IMR-90 (cell line): ENCODE measurements at regions not wholly inside any gene's neighbourhood (a gene's known extent, or its start where the extent isn't known, plus 50 kb on each side); places are given as distances from the start of the nearest gene placed in this dataset.

Experiments used
- ATAC-seq: fragments of 200-7000 bp; cut with Tn5 transposase; 2 replicates; pipeline ENCODE4 v1.9.1; 2020; ENCODE audit warnings: low read depth, mild to moderate bottlenecking, moderate library complexity
- BruUV-seq: library from RNA; stranded (reverse); fragments of 400-500 nt; replicated peaks from 2 replicates; lab custom pipeline; 2021; lab: Mats Ljungman, UMichigan
- CTCF ChIA-PET: fragments of 300-600 bp; formaldehyde crosslinking; extraction: SDS; loops from one replicate; lab custom pipeline; 2021; ENCODE audit warnings: antibody characterized with exemption; lab: Yijun Ruan, JAX
- POLR2A ChIA-PET: fragments of 300-600 bp; sonication (Branson Sonifier 250); formaldehyde crosslinking; loops from one replicate; lab custom pipeline; 2022; ENCODE audit warnings: antibody characterized with exemption; ENCODE audit not compliant: unreplicated experiment; lab: Charles Lee
- DNase-seq: peaks from one replicate; pipeline ENCODE4 v3.0.0; 2013
- H2AFZ ChIP-seq: replicated peaks from 2 replicates; pipeline ENCODE3; 2013; ENCODE audit warnings: low read length, mild to moderate bottlenecking; ENCODE audit not compliant: poor library complexity
- H2AK5ac ChIP-seq: 2 replicates; pipeline ENCODE4 v1.6.1; 2013; ENCODE audit warnings: low read depth, low read length, inconsistent platforms
- H2AK9ac ChIP-seq: replicated peaks from 2 replicates; pipeline ENCODE3; 2013; ENCODE audit warnings: mild to moderate bottlenecking, low read depth, low read length, moderate library complexity; ENCODE audit not compliant: poor library complexity
- H2BK120ac ChIP-seq: 2 replicates; pipeline ENCODE4 v1.6.1; 2013; ENCODE audit warnings: low read depth, low read length, inconsistent platforms
- H2BK15ac ChIP-seq: 3 replicates; pipeline ENCODE4 v1.6.1; 2013; ENCODE audit warnings: low read depth, low read length, inconsistent platforms
- H2BK20ac ChIP-seq: 2 replicates; pipeline ENCODE4 v1.6.1; 2013; ENCODE audit warnings: low read depth, mild to moderate bottlenecking, inconsistent platforms, low read length, moderate library complexity
- H2BK5ac ChIP-seq: 2 replicates; pipeline ENCODE4 v1.6.1; 2013; ENCODE audit warnings: mild to moderate bottlenecking, low read depth, low read length, inconsistent platforms; ENCODE audit not compliant: poor library complexity, severe bottlenecking
- H3K14ac ChIP-seq: replicated peaks from 2 replicates; pipeline ENCODE4 v1.6.1; 2013; ENCODE audit warnings: low read depth, low read length, inconsistent platforms
- H3K18ac ChIP-seq: 2 replicates; pipeline ENCODE4 v1.6.1; 2013; ENCODE audit warnings: low read depth, low read length, control low read depth
- H3K23ac ChIP-seq: 2 replicates; pipeline ENCODE4 v1.6.1; 2013; ENCODE audit warnings: low read depth, low read length, inconsistent platforms
- H3K27ac ChIP-seq: 2 replicates; pipeline ENCODE4 v1.5.1; 2013; ENCODE audit warnings: mild to moderate bottlenecking, control low read depth, low read length; ENCODE audit not compliant: insufficient read depth
- H3K27me3 ChIP-seq: 2 replicates; pipeline ENCODE4 v1.6.1; 2013; ENCODE audit warnings: low read length; ENCODE audit not compliant: control insufficient read depth, insufficient read depth
- H3K36me3 ChIP-seq: 2 replicates; pipeline ENCODE4 v1.6.1; 2013; ENCODE audit warnings: low read length, mixed read lengths; ENCODE audit not compliant: control insufficient read depth, insufficient read depth
- H3K4ac ChIP-seq: 2 replicates; pipeline ENCODE4 v1.6.1; 2013; ENCODE audit warnings: low read depth, low read length, inconsistent platforms
- H3K4me1 ChIP-seq: 2 replicates; pipeline ENCODE4 v1.6.1; 2013; ENCODE audit warnings: low read length, mixed read lengths; ENCODE audit not compliant: control insufficient read depth, insufficient read depth
- H3K4me2 ChIP-seq: 2 replicates; pipeline ENCODE4 v1.6.1; 2013; ENCODE audit warnings: low read depth, mild to moderate bottlenecking, control low read depth, low read length, moderate library complexity
- H3K4me3 ChIP-seq: 2 replicates; pipeline ENCODE4 v1.5.1; 2013; ENCODE audit warnings: low read depth, mild to moderate bottlenecking, control low read depth, low read length, moderate library complexity; ENCODE audit not compliant: insufficient read depth
- H3K56ac ChIP-seq: 2 replicates; pipeline ENCODE4 v1.6.1; 2013; ENCODE audit warnings: low read length, inconsistent platforms; ENCODE audit not compliant: insufficient read depth; ENCODE audit errors: extremely low read depth
- H3K79me1 ChIP-seq, 2 experiments: 2 replicates each; pipeline ENCODE4 v1.6.1; 2013; ENCODE audit warnings: low read length in 2 of 2, inconsistent platforms in 1 of 2, low read depth in 1 of 2
- H3K9ac ChIP-seq: 2 replicates; pipeline ENCODE4 v1.6.1; 2013; ENCODE audit warnings: low read depth, low read length, control low read depth
- H3K9me1 ChIP-seq: 2 replicates; pipeline ENCODE4 v1.6.1; 2013; ENCODE audit warnings: low read length, inconsistent platforms; ENCODE audit not compliant: insufficient read depth
- H3K9me3 ChIP-seq: 2 replicates; pipeline ENCODE4 v1.6.1; 2013; ENCODE audit warnings: low read length; ENCODE audit not compliant: control insufficient read depth, insufficient read depth
- H4K20me1 ChIP-seq: 2 replicates; pipeline ENCODE4 v1.6.1; 2013; ENCODE audit warnings: low read length, inconsistent platforms; ENCODE audit not compliant: insufficient read depth
- H4K5ac ChIP-seq: 2 replicates; pipeline ENCODE4 v1.6.1; 2013; ENCODE audit warnings: mild to moderate bottlenecking, low read depth, low read length, control low read depth
- H4K8ac ChIP-seq, 2 experiments: 2 replicates each; pipeline ENCODE4 v1.6.1; 2013; ENCODE audit warnings: low read depth in 2 of 2, low read length in 2 of 2, control low read depth in 1 of 2, inconsistent platforms in 1 of 2
- H4K91ac ChIP-seq: 2 replicates; pipeline ENCODE4 v1.6.1; 2013; ENCODE audit warnings: low read depth, low read length, inconsistent platforms; ENCODE audit not compliant: insufficient read depth
- BHLHE40 ChIP-seq: fragments of 150-350 bp; IDR thresholded peaks from 2 replicates; pipeline ENCODE4 v1.6.1; 2016; ENCODE audit warnings: mild to moderate bottlenecking, low read depth, low read length
- CEBPB ChIP-seq: IDR thresholded peaks from 2 replicates; pipeline ENCODE4 v1.6.1; 2012; ENCODE audit warnings: low read depth, low read length, improper control_type of control experiment
- CTCF ChIP-seq: conservative IDR thresholded peaks from 2 replicates; pipeline ENCODE4 v1.5.1; 2012; ENCODE audit warnings: mild to moderate bottlenecking, low read depth, low read length, improper control_type of control experiment
- ELK1 ChIP-seq: fragments of 150-350 bp; IDR thresholded peaks from 2 replicates; pipeline ENCODE4 v1.6.1; 2016; ENCODE audit warnings: low read depth, mild to moderate bottlenecking, low read length, moderate library complexity, borderline replicate concordance
- FOS ChIP-seq: fragments of 150-350 bp; IDR thresholded peaks from 2 replicates; pipeline ENCODE4 v1.6.1; 2016; ENCODE audit warnings: low read depth, low read length
- MXI1 ChIP-seq: IDR thresholded peaks from 2 replicates; pipeline ENCODE4 v1.6.1; 2012; ENCODE audit warnings: low read depth, mild to moderate bottlenecking, low read length, moderate library complexity, borderline replicate concordance
- NFE2L2 ChIP-seq: fragments of 150-350 bp; IDR thresholded peaks from 2 replicates; pipeline ENCODE4 v1.6.1; 2016; ENCODE audit warnings: low read depth, mild to moderate bottlenecking, low read length
- POLR2A ChIP-seq: IDR thresholded peaks from 2 replicates; pipeline ENCODE4 v1.6.1; 2012; ENCODE audit warnings: mild to moderate bottlenecking, low read depth, low read length
- RFX5 ChIP-seq: IDR thresholded peaks from 2 replicates; pipeline ENCODE4 v1.8.0; 2012; ENCODE audit warnings: low read depth, mild to moderate bottlenecking, low read length, moderate library complexity
- SMC3 ChIP-seq: fragments of 150-350 bp; IDR thresholded peaks from 2 replicates; pipeline ENCODE4 v1.6.1; 2016; ENCODE audit warnings: low read depth, mild to moderate bottlenecking, antibody characterized with exemption, low read length, moderate library complexity
- USF2 ChIP-seq: fragments of 150-350 bp; IDR thresholded peaks from 2 replicates; pipeline ENCODE4 v1.6.1; 2017; ENCODE audit warnings: mild to moderate bottlenecking, antibody characterized with exemption, low read length, low read depth
- WGBS, 2 experiments: methylation state at CpG; one replicate each; pipeline versions ENCODE4 v1.1.5 to v1.1.7; 2013; ENCODE audit warnings: missing lambda C conversion rate in 2 of 2; ENCODE audit not compliant: insufficient read length in 1 of 2; ENCODE audit errors: extremely low coverage in 2 of 2; 5-methylcytosine and 5-hydroxymethylcytosine counted together
- dilution Hi-C: fragments of 300-500 bp; cut with HindIII; formaldehyde crosslinking; loops from one replicate; pipeline ENCODE4 v1.14.3; 2018; ENCODE audit warnings: low sequenced_read_pairs; ENCODE audit not compliant: unreplicated experiment
- in situ Hi-C: fragments of 300-500 bp; cut with MboI; formaldehyde crosslinking; loops from 3 replicates; pipeline ENCODE4 v1.14.3; 2019; ENCODE audit warnings: low sequenced_read_pairs, inconsistent platforms, mixed read lengths
- intact Hi-C: fragments of 100-400 bp; cut with micrococcal nuclease; formaldehyde crosslinking; loops from 2 replicates; pipeline ENCODE4 v1.10.0; 2022

- no peak overlapping the region for H4K91ac ChIP-seq
- no peak overlapping the region for H2BK20ac ChIP-seq
- TF ChIP-seq MXI1 (no peak), ELK1 (no peak), NFE2L2 (no peak), CTCF (no peak), POLR2A (no peak), SMC3 (no peak), CEBPB (no peak), BHLHE40 (no peak), USF2 (no peak), RFX5 (no peak), FOS (no peak)
- H2BK120ac ChIP-seq, result no peak overlapping the region
- no peak overlapping the region for H2AFZ ChIP-seq
- H3K23ac ChIP-seq, result no peak overlapping the region
- H3K27ac ChIP-seq, result no peak overlapping the region
- no peak for DNase-seq
- H3K27me3 ChIP-seq, result no peaks in the 10 kb centered on the region
- no peak overlapping the region for H4K8ac ChIP-seq
- H3K36me3 ChIP-seq, result no peaks in the 10 kb centered on the region
- no peaks in the 10 kb centered on the region for H3K9me3 ChIP-seq
- no peak overlapping the region for H3K14ac ChIP-seq
- dilution Hi-C loops, result no loop called here
- H3K9ac ChIP-seq, result no peak overlapping the region
- no peak overlapping the region for H3K18ac ChIP-seq
- H2BK5ac ChIP-seq, result no peak overlapping the region
- POLR2A ChIA-PET, result no interaction called here
- H4K20me1 ChIP-seq, result no peaks in the 10 kb centered on the region
- H3K4ac ChIP-seq, result no peak overlapping the region
- H3K79me1 ChIP-seq, result no peaks in the 10 kb centered on the region
- intact Hi-C loops, result no loop called here
- no peak overlapping the region for H3K56ac ChIP-seq
- no peak overlapping the region for H3K4me2 ChIP-seq
- no peak overlapping the region for H2AK9ac ChIP-seq
- no peaks in the 10 kb centered on the region for H3K4me1 ChIP-seq
- no peaks in the 10 kb centered on the region for H3K9me1 ChIP-seq
- CTCF ChIA-PET, result interaction anchor here (0.6 kb wide), 1 partner anchor 10 kb away, joined by 3 read pairs; no protein-coding TSS in a partner anchor
- H3K4me3 ChIP-seq, result no peak overlapping the region
- no TSS peak for BruUV-seq
- H2BK15ac ChIP-seq, result no peak overlapping the region
- in situ Hi-C loops, result no loop called here
- WGBS, 2 experiments, result no CpG with 5 or more reads among the region's 1 CpG
- ATAC-seq, result no peak
- H4K5ac ChIP-seq, result no peak overlapping the region
- no peak overlapping the region for H2AK5ac ChIP-seq
Observed at GRCh38 chr2:57918126-57918525, 128.5 kb upstream of the VRK2 start.
